Peyer's patch (tissue), 4 donors: ENCODE measurements at regions not wholly inside any gene's neighbourhood (a gene's known extent, or its start where the extent isn't known, plus 50 kb on each side); places are given as distances from the start of the nearest gene placed in this dataset.
"Not testable (repeated sequence)": the region's sequence is repeated elsewhere in the genome, so short reads cannot be mapped to it uniquely, and the experiment has no call there.

Experiments
- CTCF ChIP-seq, 6 experiments: fragments of 450-650 bp in 4 of 6; fragments of 200-600 bp in 2 of 6; sonication (generic) in 1 of 6; IDR thresholded peaks; one replicate each; pipeline ENCODE4 v1.5.1; 2017 to 2019; ENCODE audit warnings: antibody characterized with exemption in 6 of 6, mild to moderate bottlenecking in 3 of 6, moderate library complexity in 1 of 6
- POLR2A ChIP-seq, 2 donors: fragments of 450-650 bp; IDR thresholded peaks; one replicate each; pipeline ENCODE4 v1.5.1; 2017; ENCODE audit warnings: antibody characterized with exemption in 2 of 2, mild to moderate bottlenecking in 2 of 2, moderate library complexity in 2 of 2

DNA sequence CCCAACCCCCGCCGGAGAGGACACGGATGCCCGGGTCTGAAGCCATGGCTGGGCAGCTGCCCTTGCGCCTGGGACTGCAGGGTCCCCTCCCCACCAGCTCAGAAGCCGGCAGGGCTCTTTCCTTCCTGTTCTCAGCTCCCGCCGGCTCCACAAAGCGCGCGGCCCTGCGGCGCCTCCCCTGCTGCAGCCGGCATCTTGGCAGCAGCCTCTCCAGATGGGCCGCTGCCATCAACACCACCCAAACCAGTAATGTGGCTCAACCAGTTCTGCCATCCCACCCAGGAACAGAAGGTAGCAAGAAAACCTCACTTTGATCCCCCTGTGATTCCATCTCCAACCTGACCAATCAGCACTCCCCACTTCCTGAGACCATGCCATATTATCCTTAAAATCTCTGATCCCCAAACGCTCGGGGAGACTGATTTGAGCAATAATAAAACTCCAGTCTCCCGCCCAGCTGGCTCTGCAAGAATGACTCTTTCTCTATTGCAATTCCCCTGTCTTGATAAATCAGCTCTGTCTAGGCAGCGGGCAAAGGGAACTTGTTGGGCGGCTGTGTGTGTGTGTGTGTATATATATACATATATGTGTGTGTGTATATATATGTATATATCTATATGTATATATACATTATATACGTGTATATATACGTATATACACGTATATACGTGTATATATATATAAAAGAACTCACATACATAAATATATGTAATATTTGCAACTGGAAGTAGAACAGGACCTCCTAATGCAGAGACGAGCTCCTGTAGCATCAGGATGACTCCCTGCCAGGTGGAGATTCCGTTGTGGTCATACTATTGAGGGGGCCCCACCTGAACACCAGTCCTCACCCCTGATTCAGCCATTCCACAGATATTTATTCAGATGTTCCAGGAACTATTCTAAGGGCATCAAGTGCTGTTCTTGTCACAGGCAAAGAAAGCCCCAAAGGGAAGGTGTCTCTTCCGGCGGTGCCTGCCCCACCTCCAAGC lies 1674.9 kb downstream of the SPATA31A7 start:
- TF ChIP-seq CTCF, POLR2A (IDR thresholded peaks at IDR 0.05): not testable (repeated sequence)
